H9 (cell line): ENCODE measurements at regions not wholly inside any gene's neighbourhood (a gene's known extent, or its start where the extent isn't known, plus 50 kb on each side); places are given as distances from the start of the nearest gene placed in this dataset.

ENCODE experiments used
- DNase-seq: peaks from one replicate; pipeline ENCODE4 v3.0.0-alpha.2; 2017
- H2AFZ ChIP-seq: one replicate; pipeline ENCODE4 v1.6.1; 2013; ENCODE audit warnings: mild to moderate bottlenecking, low read length, control low read depth, moderate library complexity
- H2AK5ac ChIP-seq: 2 replicates; pipeline ENCODE4 v1.6.1; 2013; ENCODE audit warnings: low read length, control low read depth, mixed read lengths; ENCODE audit not compliant: insufficient read length
- H2BK120ac ChIP-seq: one replicate; pipeline ENCODE4 v1.6.1; 2013; ENCODE audit warnings: low read depth, mild to moderate bottlenecking, low read length, control low read depth, inconsistent platforms; ENCODE audit not compliant: poor library complexity, severe bottlenecking
- H2BK12ac ChIP-seq: 2 replicates; pipeline ENCODE4 v1.6.1; 2013; ENCODE audit warnings: low read length, control low read depth, mixed read lengths, low read depth; ENCODE audit not compliant: insufficient read length
- H2BK15ac ChIP-seq: 2 replicates; pipeline ENCODE4 v1.6.1; 2013; ENCODE audit warnings: low read depth, low read length, control low read depth
- H2BK20ac ChIP-seq: one replicate; pipeline ENCODE4 v1.6.1; 2013; ENCODE audit warnings: low read depth, mild to moderate bottlenecking, low read length, control low read depth, inconsistent platforms; ENCODE audit not compliant: poor library complexity, severe bottlenecking
- H2BK5ac ChIP-seq: 2 replicates; pipeline ENCODE4 v1.6.1; 2013; ENCODE audit warnings: low read length, control low read depth, mixed read lengths; ENCODE audit not compliant: insufficient read length
- H3K14ac ChIP-seq: 2 replicates; pipeline ENCODE4 v1.6.1; 2013; ENCODE audit warnings: low read length, control low read depth; ENCODE audit not compliant: insufficient read depth
- H3K18ac ChIP-seq: 2 replicates; pipeline ENCODE4 v1.6.1; 2013; ENCODE audit warnings: low read depth, mild to moderate bottlenecking, mixed read lengths, low read length, control low read depth; ENCODE audit not compliant: insufficient read length
- H3K23ac ChIP-seq: 2 replicates; pipeline ENCODE4 v1.6.1; 2013; ENCODE audit warnings: low read length, control low read depth, mixed read lengths, low read depth; ENCODE audit not compliant: insufficient read length
- H3K23me2 ChIP-seq: 2 replicates; pipeline ENCODE4 v1.6.1; 2013; ENCODE audit warnings: low read depth, mild to moderate bottlenecking, mixed read lengths, low read length, control low read depth; ENCODE audit not compliant: insufficient read length, poor library complexity, severe bottlenecking
- H3K27ac ChIP-seq: 2 replicates; pipeline ENCODE4 v1.5.1; 2013; ENCODE audit warnings: low read length, control low read depth, mixed read lengths, low read depth; ENCODE audit not compliant: insufficient read length
- H3K27me3 ChIP-seq: 2 replicates; pipeline ENCODE4 v1.6.1; 2013; ENCODE audit warnings: low read length, control low read depth, inconsistent platforms; ENCODE audit not compliant: insufficient read depth
- H3K4ac ChIP-seq: 2 replicates; pipeline ENCODE4 v1.6.1; 2013; ENCODE audit warnings: low read depth, mild to moderate bottlenecking, control low read depth, inconsistent platforms, low read length, moderate library complexity
- H3K4me1 ChIP-seq: 2 replicates; pipeline ENCODE4 v1.6.1; 2013; ENCODE audit warnings: low read length, control low read depth, inconsistent platforms; ENCODE audit not compliant: insufficient read depth
- H3K4me2 ChIP-seq: 2 replicates; pipeline ENCODE4 v1.6.1; 2013; ENCODE audit warnings: low read length, control low read depth, mixed read lengths; ENCODE audit not compliant: insufficient read length, insufficient read depth
- H3K56ac ChIP-seq: 2 replicates; pipeline ENCODE4 v1.6.1; 2013; ENCODE audit warnings: low read depth, mild to moderate bottlenecking, mixed read lengths, low read length, control low read depth; ENCODE audit not compliant: insufficient read length
- H3K79me1 ChIP-seq: 2 replicates; pipeline ENCODE4 v1.6.1; 2013; ENCODE audit warnings: low read depth, mild to moderate bottlenecking, moderate library complexity, low read length, control low read depth, inconsistent platforms; ENCODE audit not compliant: insufficient read depth, poor library complexity, severe bottlenecking
- H3K79me2 ChIP-seq: 2 replicates; pipeline ENCODE4 v1.6.1; 2013; ENCODE audit warnings: low read length, control low read depth, inconsistent platforms; ENCODE audit not compliant: insufficient read depth
- H3K9ac ChIP-seq: 2 replicates; pipeline ENCODE4 v1.6.1; 2013; ENCODE audit warnings: low read length, control low read depth, mixed read lengths; ENCODE audit not compliant: insufficient read length; ENCODE audit errors: extremely low read depth
- H3K9me3 ChIP-seq: one replicate; pipeline ENCODE4 v1.6.1; 2013; ENCODE audit warnings: low read depth, low read length, inconsistent platforms; ENCODE audit not compliant: control insufficient read depth
- H3T11ph ChIP-seq: one replicate; pipeline ENCODE4 v1.6.1; 2013; ENCODE audit warnings: mild to moderate bottlenecking, low read length, control low read depth, inconsistent platforms
- H4K20me1 ChIP-seq: one replicate; pipeline ENCODE4 v1.6.1; 2013; ENCODE audit not compliant: control insufficient read depth, insufficient read length, insufficient read depth
- H4K5ac ChIP-seq: 2 replicates; pipeline ENCODE4 v1.6.1; 2013; ENCODE audit warnings: low read depth, mild to moderate bottlenecking, mixed read lengths, low read length, control low read depth; ENCODE audit not compliant: insufficient read length
- H4K8ac ChIP-seq: replicated peaks from 2 replicates; pipeline ENCODE4 v1.6.1; 2013; ENCODE audit warnings: low read length, control low read depth, mixed read lengths, low read depth; ENCODE audit not compliant: insufficient read length
- H4K91ac ChIP-seq: 2 replicates; pipeline ENCODE4 v1.6.1; 2013; ENCODE audit warnings: low read depth, mild to moderate bottlenecking, moderate library complexity, mixed read lengths, low read length, control low read depth; ENCODE audit not compliant: insufficient read length
- H3K27ac Mint-ChIP-seq, 3 experiments: 2 replicates in 2 of 3; 3 replicates in 1 of 3; pipeline ENCODE4 v1.8.0; 2020 to 2021; ENCODE audit warnings: mixed read lengths in 3 of 3, mild to moderate bottlenecking in 1 of 3, moderate library complexity in 1 of 3
- H3K27me3 Mint-ChIP-seq: 2 replicates; pipeline ENCODE4 v1.8.0; 2021; ENCODE audit warnings: low read depth, mild to moderate bottlenecking, moderate library complexity, mixed read lengths
- H3K36me3 Mint-ChIP-seq, 3 experiments: 2 replicates in 2 of 3; 3 replicates in 1 of 3; pipeline ENCODE4 v1.8.0; 2020 to 2021; ENCODE audit warnings: low read depth in 3 of 3, mixed read lengths in 3 of 3; ENCODE audit not compliant: insufficient read depth in 1 of 3
- H3K4me1 Mint-ChIP-seq, 2 experiments: 2 replicates each; pipeline ENCODE4 v1.8.0; 2020; ENCODE audit warnings: mixed read lengths in 2 of 2
- H3K4me3 Mint-ChIP-seq, 2 experiments: 2 replicates in 1 of 2; 3 replicates in 1 of 2; pipeline ENCODE4 v1.8.0; 2020 to 2021; ENCODE audit warnings: mild to moderate bottlenecking in 2 of 2, mixed read lengths in 2 of 2, moderate library complexity in 1 of 2
- H3K9me3 Mint-ChIP-seq, 2 experiments: 2 replicates in 1 of 2; 3 replicates in 1 of 2; pipeline ENCODE4 v1.8.0; 2020; ENCODE audit warnings: mild to moderate bottlenecking in 2 of 2, mixed read lengths in 2 of 2, moderate library complexity in 1 of 2
- WGBS: extraction: QIAGEN DNeasy Blood & Tissue Kit; methylation state at CpG from one replicate; pipeline ENCODE4 v1.1.7; 2013; ENCODE audit warnings: missing lambda C conversion rate, low lambda C conversion rate, mixed read lengths; ENCODE audit not compliant: insufficient read length; ENCODE audit errors: extremely low coverage; 5-methylcytosine and 5-hydroxymethylcytosine counted together
- TF ChIP-seq, protein P1 (sequence below): fragments of 200-600 bp; sonication (generic); conservative IDR thresholded peaks from 3 replicates; pipeline ENCODE4 v1.8.0; 2021; ENCODE audit warnings: antibody characterized with exemption, mild to moderate bottlenecking

GRCh38 chr21:28548291-28548690, 444.4 kb downstream of the LTN1 start:
- H4K5ac ChIP-seq, result no peak overlapping the region
- no peaks in the 10 kb centered on the region for H3K27me3 ChIP-seq
- no peak overlapping the region for H4K8ac ChIP-seq
- no CpG with 5 or more reads among the region's 2 CpGs for WGBS
- H2BK120ac ChIP-seq, result no peak overlapping the region
- H3K36me3 Mint-ChIP-seq, result no peaks in the 10 kb centered on the region
- H2BK5ac ChIP-seq, result no peak overlapping the region
- no peak overlapping the region for H3K27ac Mint-ChIP-seq
- H3K27ac ChIP-seq, result no peak overlapping the region
- H3T11ph ChIP-seq, result no peak overlapping the region
- H2BK12ac ChIP-seq, result no peak overlapping the region
- no peak for DNase-seq
- H3K14ac ChIP-seq, result no peak overlapping the region
- H3K27me3 Mint-ChIP-seq, result no peaks in the 10 kb centered on the region
- TF ChIP-seq, protein P1, sequence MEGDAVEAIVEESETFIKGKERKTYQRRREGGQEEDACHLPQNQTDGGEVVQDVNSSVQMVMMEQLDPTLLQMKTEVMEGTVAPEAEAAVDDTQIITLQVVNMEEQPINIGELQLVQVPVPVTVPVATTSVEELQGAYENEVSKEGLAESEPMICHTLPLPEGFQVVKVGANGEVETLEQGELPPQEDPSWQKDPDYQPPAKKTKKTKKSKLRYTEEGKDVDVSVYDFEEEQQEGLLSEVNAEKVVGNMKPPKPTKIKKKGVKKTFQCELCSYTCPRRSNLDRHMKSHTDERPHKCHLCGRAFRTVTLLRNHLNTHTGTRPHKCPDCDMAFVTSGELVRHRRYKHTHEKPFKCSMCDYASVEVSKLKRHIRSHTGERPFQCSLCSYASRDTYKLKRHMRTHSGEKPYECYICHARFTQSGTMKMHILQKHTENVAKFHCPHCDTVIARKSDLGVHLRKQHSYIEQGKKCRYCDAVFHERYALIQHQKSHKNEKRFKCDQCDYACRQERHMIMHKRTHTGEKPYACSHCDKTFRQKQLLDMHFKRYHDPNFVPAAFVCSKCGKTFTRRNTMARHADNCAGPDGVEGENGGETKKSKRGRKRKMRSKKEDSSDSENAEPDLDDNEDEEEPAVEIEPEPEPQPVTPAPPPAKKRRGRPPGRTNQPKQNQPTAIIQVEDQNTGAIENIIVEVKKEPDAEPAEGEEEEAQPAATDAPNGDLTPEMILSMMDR, result no peak
- no peak overlapping the region for H2BK20ac ChIP-seq
- H3K23me2 ChIP-seq, result no peaks in the 10 kb centered on the region
- no peak overlapping the region for H3K56ac ChIP-seq
- H3K18ac ChIP-seq, result no peak overlapping the region
- H4K20me1 ChIP-seq, result no peaks in the 10 kb centered on the region
- no peak overlapping the region for H2BK15ac ChIP-seq
- H3K79me1 ChIP-seq, result no peaks in the 10 kb centered on the region
- no peaks in the 10 kb centered on the region for H3K9me3 Mint-ChIP-seq
- no peak overlapping the region for H3K4me3 Mint-ChIP-seq
- H3K9ac ChIP-seq, result no peak overlapping the region
- H3K9me3 ChIP-seq, result no peaks in the 10 kb centered on the region
- no peak overlapping the region for H2AK5ac ChIP-seq
- H4K91ac ChIP-seq, result no peak overlapping the region
- no peak overlapping the region for H3K4ac ChIP-seq
- no peaks in the 10 kb centered on the region for H3K4me1 Mint-ChIP-seq
- no peak overlapping the region for H2AFZ ChIP-seq
- H3K23ac ChIP-seq, result no peak overlapping the region
- no peaks in the 10 kb centered on the region for H3K79me2 ChIP-seq
- H3K4me2 ChIP-seq, result no peak overlapping the region
- H3K4me1 ChIP-seq, result no peaks in the 10 kb centered on the region
